Sigmoid colon (tissue), 6 donors: ENCODE measurements at regions not wholly inside any gene's neighbourhood (a gene's known extent, or its start where the extent isn't known, plus 50 kb on each side); places are given as distances from the start of the nearest gene placed in this dataset.

Source experiments
- DNase-seq: peaks from one replicate; pipeline ENCODE4 v3.0.0-alpha.2; 2019
- H3K27ac ChIP-seq, 4 donors: fragments of 200-600 bp; sonication (generic); one replicate each; pipeline ENCODE4 v1.5.1; 2016 to 2019; ENCODE audit warnings: mild to moderate bottlenecking in 1 of 4
- H3K27me3 ChIP-seq, 3 donors: fragments of 200-600 bp; sonication (generic); one replicate each; pipeline ENCODE4 v1.5.1; 2019; ENCODE audit warnings: mild to moderate bottlenecking in 1 of 3
- H3K36me3 ChIP-seq, 4 donors: fragments of 200-600 bp; sonication (generic); one replicate each; pipeline ENCODE4 v1.5.1; 2016 to 2019
- H3K4me1 ChIP-seq, 4 donors: fragments of 200-600 bp; sonication (generic); one replicate each; pipeline ENCODE4 v1.5.1; 2017 to 2019
- H3K4me3 ChIP-seq, 4 donors: fragments of 200-600 bp; sonication (generic); one replicate each; pipeline ENCODE4 v1.5.1; 2017 to 2019; ENCODE audit warnings: mild to moderate bottlenecking in 2 of 4, moderate library complexity in 1 of 4
- H3K9me3 ChIP-seq, 4 donors: fragments of 200-600 bp in 3 of 4; sonication (generic) in 3 of 4; one replicate each; pipeline versions ENCODE4 v1.5.1 to v1.6.1; 2013 to 2019
- CTCF ChIP-seq, 4 experiments: fragments of 450-650 bp in 3 of 4; fragments of 200-600 bp in 1 of 4; IDR thresholded peaks; one replicate each; pipeline ENCODE4 v1.5.1; 2016 to 2019; ENCODE audit warnings: antibody characterized with exemption in 4 of 4, mild to moderate bottlenecking in 3 of 4, moderate library complexity in 2 of 4
- EP300 ChIP-seq, 4 donors: sonication (generic); formaldehyde crosslinking; IDR thresholded peaks; one replicate each; pipeline ENCODE4 v1.6.1; 2017; ENCODE audit warnings: antibody characterized with exemption in 4 of 4
- POLR2A ChIP-seq, 2 donors: fragments of 450-650 bp; IDR thresholded peaks; one replicate each; pipeline ENCODE4 v1.6.1; 2016; ENCODE audit warnings: antibody characterized with exemption in 2 of 2, mild to moderate bottlenecking in 2 of 2, moderate library complexity in 2 of 2
- POLR2AphosphoS5 ChIP-seq, 4 donors: sonication (generic); formaldehyde crosslinking; IDR thresholded peaks; one replicate each; pipeline ENCODE4 v1.6.1; 2017; ENCODE audit warnings: antibody characterized with exemption in 4 of 4
- WGBS, 2 donors: extraction: QIAGEN DNeasy Blood & Tissue Kit; methylation state at CpG; one replicate each; pipeline ENCODE4 v1.1.7; 2013; 5-methylcytosine and 5-hydroxymethylcytosine counted together
- intact Hi-C: fragments of 100-400 bp; cut with DNase I; formaldehyde crosslinking; loops from one replicate; pipeline ENCODE4 v1.15.1; 2023
- donor health status: healthy with polysubstance abuse.
- donor health status: healthy.

GRCh38 chr20:48382304-48382703, 445.5 kb downstream of the PREX1 start:
- TF ChIP-seq CTCF (IDR thresholded peaks at IDR 0.05), result no peak
- no peak for TF ChIP-seq POLR2AphosphoS5 (IDR thresholded peaks at IDR 0.05)
- TF ChIP-seq EP300 (IDR thresholded peaks at IDR 0.05), result no peak
- TF ChIP-seq POLR2A (IDR thresholded peaks at IDR 0.05), result no peak
- intact Hi-C loops, result no loop called here
- Histone ChIP-seq H3K4me3 (no peak overlapping the region), H3K36me3 (no peaks in the 10 kb centered on the region), H3K4me1 (peaks cover 0 to 9% (median 4%) of the 10 kb centered on the region in 4 donors), H3K27ac (no peak overlapping the region), H3K27me3 (no peaks in the 10 kb centered on the region), H3K9me3 (no peaks in the 10 kb centered on the region)
- no peak for DNase-seq
- WGBS, 2 donors, result 85% methylated on average over 5 of the region's 5 CpGs

- no peak overlapping the region for H3K4me3 ChIP-seq
- peaks cover 0 to 9% (median 4%) of the 10 kb centered on the region in 4 donors for H3K4me1 ChIP-seq
- H3K9me3 ChIP-seq, result no peaks in the 10 kb centered on the region
- TF ChIP-seq POLR2A (IDR thresholded peaks at IDR 0.05), result no peak
- no peak for TF ChIP-seq EP300 (IDR thresholded peaks at IDR 0.05)
- no peak for TF ChIP-seq CTCF (IDR thresholded peaks at IDR 0.05)
- no peak for TF ChIP-seq POLR2AphosphoS5 (IDR thresholded peaks at IDR 0.05)
- peak overlapping the region in 1 of 4 donors; percentile 17 for H3K27ac ChIP-seq
- DNase-seq, result no peak
- intact Hi-C loops, result no loop called here
- H3K36me3 ChIP-seq, result no peaks in the 10 kb centered on the region
- no peaks in the 10 kb centered on the region for H3K27me3 ChIP-seq
- WGBS, 2 donors, result 59 to 80% methylated on average over 12 of the region's 12 CpGs
These were observed 446.3 kb downstream of the PREX1 start for GRCh38 chr20:48381353-48382120.

GRCh38 chr20:48380661-48381060, 447.1 kb downstream of the PREX1 start:
- H3K36me3 ChIP-seq, result no peaks in the 10 kb centered on the region
- H3K27me3 ChIP-seq, result no peaks in the 10 kb centered on the region
- DNase-seq, result no peak
- intact Hi-C loops, result no loop called here
- no peak overlapping the region for H3K4me3 ChIP-seq
- no peak overlapping the region for H3K27ac ChIP-seq
- WGBS, 2 donors, result 93 to 95% methylated on average over 4 of the region's 4 CpGs
- H3K4me1 ChIP-seq, result peaks cover 0 to 9% (median 4%) of the 10 kb centered on the region in 4 donors
- H3K9me3 ChIP-seq, result no peaks in the 10 kb centered on the region
- TF ChIP-seq POLR2AphosphoS5 (IDR thresholded peaks at IDR 0.05) (no peak), CTCF (IDR thresholded peaks at IDR 0.05) (no peak), EP300 (IDR thresholded peaks at IDR 0.05) (no peak), POLR2A (IDR thresholded peaks at IDR 0.05) (no peak)

- 74 to 88% methylated on average over 8 of the region's 8 CpGs for WGBS, 2 donors
- DNase-seq, result no peak
These were observed 448.7 kb downstream of the PREX1 start for GRCh38 chr20:48378976-48379675.

More at GRCh38 chr20:48378976-48379675, 448.7 kb downstream of the PREX1 start:
- Histone ChIP-seq H3K27ac (no peak overlapping the region), H3K27me3 (no peaks in the 10 kb centered on the region), H3K4me1 (peaks cover 0 to 13% (median 8%) of the 10 kb centered on the region in 4 donors), H3K36me3 (no peaks in the 10 kb centered on the region), H3K4me3 (no peak overlapping the region), H3K9me3 (no peaks in the 10 kb centered on the region)
- TF ChIP-seq POLR2AphosphoS5 (IDR thresholded peaks at IDR 0.05) (no peak), EP300 (IDR thresholded peaks at IDR 0.05) (no peak), POLR2A (IDR thresholded peaks at IDR 0.05) (no peak), CTCF (IDR thresholded peaks at IDR 0.05) (no peak)
- intact Hi-C loops, result no loop called here
